Activated T-helper 9 cell treated with anti-CD3 and anti-CD28 coated beads, Interleukin-2, amount 50 U/mL, for 16 hours (primary cell): ENCODE measurements at regions not wholly inside any gene's neighbourhood (a gene's known extent, or its start where the extent isn't known, plus 50 kb on each side); places are given as distances from the start of the nearest gene placed in this dataset.
"Not testable (repeated sequence)": the region's sequence is repeated elsewhere in the genome, so short reads cannot be mapped to it uniquely, and the experiment has no call there.

Experiments
- DNase-seq: peaks from one replicate; pipeline ENCODE4 v3.0.0-alpha.2; 2020; ENCODE audit warnings: low read depth

- DNase-seq, result no peak
Observed at GRCh38 chr6:53446151-53446550, 97.4 kb upstream of the ELOVL5 start.

GRCh38 chr6:53441761-53442160 lies 93.0 kb upstream of the ELOVL5 start:
- DNase-seq, result no peak

- no peak for DNase-seq
Observed at GRCh38 chr6:53441035-53441493, 92.3 kb upstream of the ELOVL5 start.

GRCh38 chr6:53440336-53440945 lies 91.7 kb upstream of the ELOVL5 start:
- DNase-seq, result no peak

GRCh38 chr6:53439556-53439955 lies 90.8 kb upstream of the ELOVL5 start:
- DNase-seq, result no peak

GRCh38 chr6:53437557-53438202 lies 88.9 kb upstream of the ELOVL5 start:
- no peak for DNase-seq

- DNase-seq, result no peak
Observed at GRCh38 chr6:53436526-53437303, 88.0 kb upstream of the ELOVL5 start.

GRCh38 chr6:53433951-53434285 lies 85.2 kb upstream of the ELOVL5 start:
- no peak for DNase-seq

- DNase-seq, result no peak
Observed at GRCh38 chr6:53433261-53433950, 84.7 kb upstream of the ELOVL5 start.

GRCh38 chr6:53432318-53433161 lies 83.8 kb upstream of the ELOVL5 start:
- DNase-seq, result no peak

GRCh38 chr6:53431704-53432103 lies 83.0 kb upstream of the ELOVL5 start:
- DNase-seq, result no peak

- DNase-seq, result no peak
Observed at GRCh38 chr6:53429401-53429800, 80.7 kb upstream of the ELOVL5 start.

- DNase-seq, result no peak
Observed at GRCh38 chr6:53428886-53429285, 80.1 kb upstream of the ELOVL5 start.

- no peak for DNase-seq
Observed at GRCh38 chr6:53426667-53427270, 78.0 kb upstream of the ELOVL5 start.

- DNase-seq, result no peak
Observed at GRCh38 chr6:53426117-53426516, 77.4 kb upstream of the ELOVL5 start.

- DNase-seq, result no peak
Observed at GRCh38 chr6:53424976-53425718, 76.4 kb upstream of the ELOVL5 start.

- no peak for DNase-seq
Observed at GRCh38 chr6:53424300-53424699, 75.5 kb upstream of the ELOVL5 start.

- not testable (repeated sequence) for DNase-seq
Observed at GRCh38 chr6:53423560-53423959, 74.8 kb upstream of the ELOVL5 start.

GRCh38 chr6:53419026-53419425 lies 70.3 kb upstream of the ELOVL5 start:
- DNase-seq, result no peak

GRCh38 chr6:53418288-53418687 lies 69.5 kb upstream of the ELOVL5 start:
- DNase-seq, result no peak

GRCh38 chr6:53417141-53417540 lies 68.4 kb upstream of the ELOVL5 start:
- DNase-seq, result no peak
